ENCODE measurements at regions not wholly inside any gene's neighbourhood (a gene's known extent, or its start where the extent isn't known, plus 50 kb on each side); places are given as distances from the start of the nearest gene placed in this dataset.

DNA sequence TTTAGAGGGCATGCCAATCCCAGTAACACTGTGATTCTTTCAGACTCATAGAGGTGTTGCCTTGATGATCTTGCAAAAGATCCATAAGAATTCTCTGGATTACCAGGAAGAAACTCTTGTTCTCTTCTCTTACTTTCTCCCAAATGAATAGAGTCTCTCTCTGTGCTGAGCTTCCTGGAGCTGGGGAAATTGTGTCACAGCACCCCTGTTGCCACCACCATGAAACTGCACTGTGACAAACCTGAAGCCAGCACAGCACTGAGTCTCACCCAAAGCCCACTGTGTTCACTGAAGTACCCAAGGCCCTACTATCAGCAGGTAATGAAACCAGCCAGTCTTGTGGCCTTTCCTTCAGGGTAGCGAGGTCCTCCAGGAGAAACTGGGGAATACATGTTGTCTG lies 332.7 kb upstream of the FGF16 start:
- TF ChIP-seq, protein P1, sequence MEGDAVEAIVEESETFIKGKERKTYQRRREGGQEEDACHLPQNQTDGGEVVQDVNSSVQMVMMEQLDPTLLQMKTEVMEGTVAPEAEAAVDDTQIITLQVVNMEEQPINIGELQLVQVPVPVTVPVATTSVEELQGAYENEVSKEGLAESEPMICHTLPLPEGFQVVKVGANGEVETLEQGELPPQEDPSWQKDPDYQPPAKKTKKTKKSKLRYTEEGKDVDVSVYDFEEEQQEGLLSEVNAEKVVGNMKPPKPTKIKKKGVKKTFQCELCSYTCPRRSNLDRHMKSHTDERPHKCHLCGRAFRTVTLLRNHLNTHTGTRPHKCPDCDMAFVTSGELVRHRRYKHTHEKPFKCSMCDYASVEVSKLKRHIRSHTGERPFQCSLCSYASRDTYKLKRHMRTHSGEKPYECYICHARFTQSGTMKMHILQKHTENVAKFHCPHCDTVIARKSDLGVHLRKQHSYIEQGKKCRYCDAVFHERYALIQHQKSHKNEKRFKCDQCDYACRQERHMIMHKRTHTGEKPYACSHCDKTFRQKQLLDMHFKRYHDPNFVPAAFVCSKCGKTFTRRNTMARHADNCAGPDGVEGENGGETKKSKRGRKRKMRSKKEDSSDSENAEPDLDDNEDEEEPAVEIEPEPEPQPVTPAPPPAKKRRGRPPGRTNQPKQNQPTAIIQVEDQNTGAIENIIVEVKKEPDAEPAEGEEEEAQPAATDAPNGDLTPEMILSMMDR (IDR thresholded peaks at IDR 0.05), result no peak
- TF ChIP-seq NFYB (CRISPR knock-in tag; conservative IDR thresholded peaks at IDR 0.05; ENCODE audit: low read depth), result no peak

All from WTC11 (cell line).